ENCODE measurements at regions not wholly inside any gene's neighbourhood (a gene's known extent, or its start where the extent isn't known, plus 50 kb on each side); places are given as distances from the start of the nearest gene placed in this dataset.
A peak's percentile ranks its signal among the peaks of the same experiment; 100 is the strongest.

GRCh38 chr11:32326522-32326921 is 108.8 kb downstream of the WT1 start:
- ChIA-PET POLR2A (no interaction called here), CTCF (no interaction called here)

GRCh38 chr11:32328392-32328791 is 106.9 kb downstream of the WT1 start:
- H3K36me3 Mint-ChIP-seq (ENCODE audit: low read depth): no peaks in the 10 kb centered on the region
- no peak for DNase-seq
- H3K27ac Mint-ChIP-seq: no peak overlapping the region
- ChIA-PET CTCF (no interaction called here), POLR2A (no interaction called here)
- H3K4me1 Mint-ChIP-seq (ENCODE audit: low read depth): peaks cover 7% of the 10 kb centered on the region
- peaks cover 23% of the 10 kb centered on the region for H3K27me3 Mint-ChIP-seq (ENCODE audit: low read depth)
- ATAC-seq: no peak
- H3K4me3 Mint-ChIP-seq: no peak overlapping the region
- no peaks in the 10 kb centered on the region for H3K9me3 Mint-ChIP-seq (ENCODE audit: insufficient read depth)

More at GRCh38 chr11:32326522-32326921, 108.8 kb downstream of the WT1 start:
- Mint-ChIP-seq H3K4me1 (ENCODE audit: low read depth) (no peaks in the 10 kb centered on the region), H3K9me3 (ENCODE audit: insufficient read depth) (no peaks in the 10 kb centered on the region), H3K36me3 (ENCODE audit: low read depth) (no peaks in the 10 kb centered on the region), H3K27me3 (ENCODE audit: low read depth) (peaks cover 17% of the 10 kb centered on the region), H3K27ac (no peak overlapping the region), H3K4me3 (no peak overlapping the region)
- no peak for ATAC-seq
- no peak for DNase-seq

DNA sequence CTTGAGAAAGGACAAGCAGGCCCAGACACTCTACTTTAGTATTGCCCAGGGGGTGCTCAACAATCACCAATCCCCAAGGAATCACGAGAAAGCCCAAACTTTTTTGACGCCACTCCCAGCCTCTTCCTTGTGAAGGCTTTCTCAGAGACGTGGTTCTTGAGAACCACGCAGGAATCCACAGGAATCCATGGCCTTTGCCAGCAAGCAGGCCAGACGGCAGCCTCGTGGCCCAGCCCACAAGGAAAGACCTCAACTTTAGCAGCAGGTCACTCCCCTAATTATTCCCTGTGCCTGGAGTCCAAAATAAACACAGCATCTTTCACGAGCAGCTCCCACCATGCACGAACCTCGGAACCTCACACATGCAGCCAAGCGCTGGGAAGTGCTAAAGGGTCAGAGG is 104.2 kb downstream of the WT1 start:
- ChIA-PET POLR2A (no interaction called here), CTCF (no interaction called here)
- no peaks in the 10 kb centered on the region for H3K9me3 Mint-ChIP-seq (ENCODE audit: insufficient read depth)
- no peaks in the 10 kb centered on the region for H3K36me3 Mint-ChIP-seq (ENCODE audit: low read depth)
- peaks cover 11% of the 10 kb centered on the region for H3K4me1 Mint-ChIP-seq (ENCODE audit: low read depth)
- no peak overlapping the region for H3K4me3 Mint-ChIP-seq
- H3K27me3 Mint-ChIP-seq (ENCODE audit: low read depth): peaks cover 32% of the 10 kb centered on the region
- ATAC-seq (no peak), DNase-seq (no peak)
- no peak overlapping the region for H3K27ac Mint-ChIP-seq

DNA sequence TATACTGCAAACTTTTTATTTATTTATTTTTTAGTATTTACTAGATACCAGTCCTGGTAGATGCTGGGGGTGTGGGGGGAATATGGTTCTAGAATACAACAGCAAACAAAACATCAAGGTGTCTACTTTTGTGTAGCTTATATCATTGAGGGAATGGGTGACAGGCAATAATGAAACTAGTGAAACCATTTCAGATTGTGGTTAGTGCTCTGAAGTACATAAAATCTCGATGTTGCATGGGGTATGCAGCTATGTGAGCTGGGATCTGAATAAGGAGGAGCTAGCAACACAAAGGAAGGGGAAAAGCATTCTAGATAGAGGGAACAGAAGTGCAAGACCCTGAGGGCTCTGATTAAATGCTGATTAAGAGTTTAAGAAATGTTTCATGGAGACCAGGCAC is 103.5 kb downstream of the WT1 start:
- no peak for DNase-seq
- Mint-ChIP-seq H3K4me3 (no peak overlapping the region), H3K27ac (no peak overlapping the region), H3K27me3 (ENCODE audit: low read depth) (peaks cover 32% of the 10 kb centered on the region), H3K9me3 (ENCODE audit: insufficient read depth) (no peaks in the 10 kb centered on the region), H3K36me3 (ENCODE audit: low read depth) (no peaks in the 10 kb centered on the region), H3K4me1 (ENCODE audit: low read depth) (peaks cover 11% of the 10 kb centered on the region)
- CTCF ChIA-PET: no interaction called here
- POLR2A ChIA-PET: no interaction called here
- no peak for ATAC-seq

DNA sequence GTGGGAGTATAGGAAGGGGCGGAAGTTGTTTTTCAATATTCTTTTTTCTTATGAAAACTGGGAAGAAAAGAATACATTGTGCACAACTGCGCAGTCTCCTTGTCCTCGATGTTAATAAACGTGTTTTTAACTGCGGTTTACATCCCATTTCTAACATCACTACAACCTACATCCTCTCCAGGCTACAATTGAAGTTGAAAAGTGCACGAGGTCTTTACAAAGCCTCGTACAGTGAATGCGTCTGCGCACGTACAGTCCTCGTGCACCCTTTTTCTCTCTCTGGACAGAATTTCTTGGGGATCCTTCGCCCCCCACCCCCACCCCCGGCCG is 102.4 kb downstream of the WT1 start:
- H3K36me3 Mint-ChIP-seq (ENCODE audit: low read depth): no peaks in the 10 kb centered on the region
- no peak for DNase-seq
- H3K9me3 Mint-ChIP-seq (ENCODE audit: insufficient read depth): no peaks in the 10 kb centered on the region

GRCh38 chr11:32333320-32333991 is 101.9 kb downstream of the WT1 start:
- DNase-seq (peak; percentile 44), ATAC-seq (peak; percentile 69)
- Mint-ChIP-seq H3K27ac (no peak overlapping the region), H3K9me3 (ENCODE audit: insufficient read depth) (no peaks in the 10 kb centered on the region), H3K4me3 (peak overlapping the region; percentile 56), H3K27me3 (ENCODE audit: low read depth) (peaks cover 26% of the 10 kb centered on the region), H3K36me3 (ENCODE audit: low read depth) (no peaks in the 10 kb centered on the region), H3K4me1 (ENCODE audit: low read depth) (peaks cover 11% of the 10 kb centered on the region)
- ChIA-PET CTCF (interaction anchor here (0.7 to 1.8 kb wide), 5 partner anchors 10 to 36 kb away, joined by 3 to 8 read pairs (median 3); no protein-coding TSS in a partner anchor), POLR2A (no interaction called here)

More for the DNA sequence above, 102.4 kb downstream of the WT1 start:
- Mint-ChIP-seq H3K4me3 (peak overlapping the region; percentile 56), H3K4me1 (ENCODE audit: low read depth) (peaks cover 11% of the 10 kb centered on the region), H3K27ac (no peak overlapping the region), H3K27me3 (ENCODE audit: low read depth) (peaks cover 26% of the 10 kb centered on the region)
- POLR2A ChIA-PET: no interaction called here
- CTCF ChIA-PET: interaction anchor here (0.7 to 1.8 kb wide), 3 partner anchors 10 to 35 kb away, joined by 3 to 8 read pairs (median 3); no protein-coding TSS in a partner anchor
- ATAC-seq: no peak

GRCh38 chr11:32334822-32335221 is 100.5 kb downstream of the WT1 start:
- H3K9me3 Mint-ChIP-seq (ENCODE audit: insufficient read depth): no peaks in the 10 kb centered on the region
- H3K36me3 Mint-ChIP-seq (ENCODE audit: low read depth): no peaks in the 10 kb centered on the region
- peaks cover 26% of the 10 kb centered on the region for H3K27me3 Mint-ChIP-seq (ENCODE audit: low read depth)
- ChIA-PET CTCF (interaction anchor here (1.4 kb wide), 1 partner anchor 15 kb away, joined by 3 read pairs; no protein-coding TSS in a partner anchor), POLR2A (no interaction called here)
- peaks cover 11% of the 10 kb centered on the region for H3K4me1 Mint-ChIP-seq (ENCODE audit: low read depth)
- DNase-seq (no peak), ATAC-seq (no peak)
- no peak overlapping the region for H3K4me3 Mint-ChIP-seq
- no peak overlapping the region for H3K27ac Mint-ChIP-seq

All from activated CD8-positive, alpha-beta T cell treated with anti-CD3 and anti-CD28 coated beads, Interleukin-2, amount 10 ng/mL, durations not matched to agents 7 days and 5 days (primary cell).